SKM-1 treated with dmso at 0.1 percent for 144 hours (cell line): ENCODE measurements at regions not wholly inside any gene's neighbourhood (a gene's known extent, or its start where the extent isn't known, plus 50 kb on each side); places are given as distances from the start of the nearest gene placed in this dataset.
"Not testable (repeated sequence)": the region's sequence is repeated elsewhere in the genome, so short reads cannot be mapped to it uniquely, and the experiment has no call there.

Experiments
- DNase-seq: peaks from one replicate; lab custom pipeline; 2025; ENCODE audit not compliant: unreplicated experiment; lab: John Stamatoyannopoulos, UW

GRCh38 chr13:80825276-80825675 is 484.4 kb upstream of the SPRY2 start:
- DNase-seq: no peak

GRCh38 chr13:80824229-80824628 is 483.3 kb upstream of the SPRY2 start:
- no peak for DNase-seq

- no peak for DNase-seq
Observed at GRCh38 chr13:80823472-80823871, 482.5 kb upstream of the SPRY2 start.

- no peak for DNase-seq
Observed at GRCh38 chr13:80821466-80821865, 480.5 kb upstream of the SPRY2 start.

- no peak for DNase-seq
Observed at GRCh38 chr13:80817979-80818378, 477.1 kb upstream of the SPRY2 start.

- DNase-seq: no peak
Observed at GRCh38 chr13:80814541-80814940, 473.6 kb upstream of the SPRY2 start.

- DNase-seq: not testable (repeated sequence)
Observed at GRCh38 chr13:80810294-80810693, 469.4 kb upstream of the SPRY2 start.

GRCh38 chr13:80802946-80803345 is 462.0 kb upstream of the SPRY2 start:
- DNase-seq: no peak

- DNase-seq: no peak
Observed at GRCh38 chr13:80798576-80799133, 457.7 kb upstream of the SPRY2 start.

GRCh38 chr13:80787604-80788003 is 446.7 kb upstream of the SPRY2 start:
- DNase-seq: no peak

GRCh38 chr13:80783926-80784565 is 443.1 kb upstream of the SPRY2 start:
- no peak for DNase-seq

GRCh38 chr13:80782441-80782840 is 441.5 kb upstream of the SPRY2 start:
- DNase-seq: no peak

GRCh38 chr13:80778297-80778696 is 437.4 kb upstream of the SPRY2 start:
- DNase-seq: no peak

- no peak for DNase-seq
Observed at GRCh38 chr13:80757694-80758093, 416.8 kb upstream of the SPRY2 start.

GRCh38 chr13:80755910-80756309 is 415.0 kb upstream of the SPRY2 start:
- DNase-seq: no peak

GRCh38 chr13:80754441-80754840 is 413.5 kb upstream of the SPRY2 start:
- no peak for DNase-seq

GRCh38 chr13:80753866-80754265 is 412.9 kb upstream of the SPRY2 start:
- no peak for DNase-seq

GRCh38 chr13:80751854-80752253 is 410.9 kb upstream of the SPRY2 start:
- DNase-seq: no peak

GRCh38 chr13:80744147-80744914 is 403.4 kb upstream of the SPRY2 start:
- DNase-seq: no peak

- no peak for DNase-seq
Observed at GRCh38 chr13:80742033-80742432, 401.1 kb upstream of the SPRY2 start.

- DNase-seq: no peak
Observed at GRCh38 chr13:80740071-80740470, 399.1 kb upstream of the SPRY2 start.

GRCh38 chr13:80737513-80737912 is 396.6 kb upstream of the SPRY2 start:
- no peak for DNase-seq
